Esophagus squamous epithelium (tissue), 4 donors: ENCODE measurements at regions not wholly inside any gene's neighbourhood (a gene's known extent, or its start where the extent isn't known, plus 50 kb on each side); places are given as distances from the start of the nearest gene placed in this dataset.

Experiments
- POLR2A ChIP-seq, 4 donors: fragments of 450-650 bp; IDR thresholded peaks; one replicate each; pipeline ENCODE4 v1.6.1; 2017; ENCODE audit warnings: antibody characterized with exemption in 4 of 4, mild to moderate bottlenecking in 4 of 4, moderate library complexity in 3 of 4
- TF ChIP-seq, protein P1 (sequence below), 6 experiments: fragments of 450-650 bp in 4 of 6; fragments of 200-600 bp in 2 of 6; sonication (generic) in 2 of 6; IDR thresholded peaks; one replicate each; pipeline ENCODE4 v1.5.1; 2016 to 2019; ENCODE audit warnings: antibody characterized with exemption in 6 of 6, mild to moderate bottlenecking in 4 of 6, moderate library complexity in 4 of 6

DNA sequence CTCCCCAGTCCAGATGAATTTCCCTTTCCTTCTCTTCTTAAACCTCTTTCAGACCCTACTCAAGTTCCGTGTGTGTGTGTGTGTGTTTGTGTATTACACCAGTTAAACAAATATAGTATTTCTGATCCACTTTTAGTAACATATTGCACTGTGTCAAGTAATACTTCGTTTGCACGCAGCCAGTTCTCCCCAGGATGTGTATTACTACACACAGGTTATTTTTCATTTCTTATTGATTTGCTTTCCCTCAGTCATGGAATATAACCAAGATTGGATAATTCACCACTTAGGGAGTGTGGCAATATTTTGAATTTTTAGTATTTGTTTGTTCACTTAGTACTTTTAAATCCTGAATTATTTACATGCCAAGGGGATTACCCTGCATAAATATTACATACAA lies 667.0 kb downstream of the NR2F2 start:
- TF ChIP-seq, protein P1, sequence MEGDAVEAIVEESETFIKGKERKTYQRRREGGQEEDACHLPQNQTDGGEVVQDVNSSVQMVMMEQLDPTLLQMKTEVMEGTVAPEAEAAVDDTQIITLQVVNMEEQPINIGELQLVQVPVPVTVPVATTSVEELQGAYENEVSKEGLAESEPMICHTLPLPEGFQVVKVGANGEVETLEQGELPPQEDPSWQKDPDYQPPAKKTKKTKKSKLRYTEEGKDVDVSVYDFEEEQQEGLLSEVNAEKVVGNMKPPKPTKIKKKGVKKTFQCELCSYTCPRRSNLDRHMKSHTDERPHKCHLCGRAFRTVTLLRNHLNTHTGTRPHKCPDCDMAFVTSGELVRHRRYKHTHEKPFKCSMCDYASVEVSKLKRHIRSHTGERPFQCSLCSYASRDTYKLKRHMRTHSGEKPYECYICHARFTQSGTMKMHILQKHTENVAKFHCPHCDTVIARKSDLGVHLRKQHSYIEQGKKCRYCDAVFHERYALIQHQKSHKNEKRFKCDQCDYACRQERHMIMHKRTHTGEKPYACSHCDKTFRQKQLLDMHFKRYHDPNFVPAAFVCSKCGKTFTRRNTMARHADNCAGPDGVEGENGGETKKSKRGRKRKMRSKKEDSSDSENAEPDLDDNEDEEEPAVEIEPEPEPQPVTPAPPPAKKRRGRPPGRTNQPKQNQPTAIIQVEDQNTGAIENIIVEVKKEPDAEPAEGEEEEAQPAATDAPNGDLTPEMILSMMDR (IDR thresholded peaks at IDR 0.05), result no peak
- no peak for TF ChIP-seq POLR2A (IDR thresholded peaks at IDR 0.05)
